ENCODE measurements at regions not wholly inside any gene's neighbourhood (a gene's known extent, or its start where the extent isn't known, plus 50 kb on each side); places are given as distances from the start of the nearest gene placed in this dataset.

DNA sequence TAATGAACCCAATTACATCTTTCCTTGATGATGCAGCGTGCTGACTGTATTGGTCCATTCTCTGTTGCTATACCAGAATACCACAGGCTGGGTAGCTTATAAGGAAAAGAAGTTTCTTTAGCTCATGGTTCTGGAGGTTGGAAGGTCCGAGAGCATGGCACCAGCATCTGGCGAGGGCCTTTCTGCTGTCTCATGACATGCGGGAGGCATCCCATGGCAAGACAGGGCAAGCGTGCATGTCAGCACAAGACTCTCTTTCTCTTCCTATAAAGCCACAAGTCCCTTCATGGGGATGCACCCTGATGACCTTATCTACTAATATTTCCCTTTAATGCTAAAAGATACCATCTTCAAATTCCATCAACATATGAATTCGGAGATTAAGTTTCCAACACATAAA lies 122.8 kb upstream of the FHL2 start:
- no peak for TF ChIP-seq EZH2 (IDR thresholded peaks at IDR 0.05; ENCODE audit: insufficient read depth, poor library complexity, severe bottlenecking)
- TF ChIP-seq EZH2phosphoT487 (IDR thresholded peaks at IDR 0.05; ENCODE audit: insufficient read depth, low read depth), result no peak
